D721Med (cell line): ENCODE measurements at regions not wholly inside any gene's neighbourhood (a gene's known extent, or its start where the extent isn't known, plus 50 kb on each side); places are given as distances from the start of the nearest gene placed in this dataset.

Experiments used
- DNase-seq: peaks from one replicate; pipeline ENCODE4 v3.0.0; 2011; ENCODE audit warnings: low spot score; ENCODE audit not compliant: insufficient read length
- FAIRE-seq: peaks from 2 replicates; lab custom pipeline; 2011; peaks lifted over from hg19 to GRCh38; lab: Jason Lieb, UNC
- CTCF ChIP-seq: IDR thresholded peaks from 2 replicates; pipeline ENCODE4 v1.5.1; 2012; ENCODE audit warnings: mild to moderate bottlenecking, control low read depth; ENCODE audit not compliant: insufficient read depth; ENCODE audit errors: missing control alignments

GRCh38 chr6:15874326-15874725 lies 211.5 kb upstream of the DTNBP1 start:
- FAIRE-seq (no peak), DNase-seq (no peak)
- no peak for TF ChIP-seq CTCF

GRCh38 chr6:15872241-15873103 lies 209.6 kb upstream of the DTNBP1 start:
- no peak for TF ChIP-seq CTCF
- DNase-seq (no peak), FAIRE-seq (no peak)

GRCh38 chr6:15871276-15871675 lies 208.4 kb upstream of the DTNBP1 start:
- TF ChIP-seq CTCF, result no peak
- FAIRE-seq (no peak), DNase-seq (no peak)

GRCh38 chr6:15870333-15871043 lies 207.7 kb upstream of the DTNBP1 start:
- TF ChIP-seq CTCF, result no peak
- no peak for DNase-seq

GRCh38 chr6:15864708-15865062 lies 201.9 kb upstream of the DTNBP1 start:
- DNase-seq, result no peak

More at GRCh38 chr6:15870333-15871043, 207.7 kb upstream of the DTNBP1 start:
- no peak for FAIRE-seq

GRCh38 chr6:15864038-15864707 lies 201.3 kb upstream of the DTNBP1 start:
- no peak for FAIRE-seq
- TF ChIP-seq CTCF, result no peak
- DNase-seq, result no peak

More at GRCh38 chr6:15864708-15865062, 201.9 kb upstream of the DTNBP1 start:
- FAIRE-seq, result no peak
- TF ChIP-seq CTCF, result no peak
